GM21423 (cell line): ENCODE measurements at regions not wholly inside any gene's neighbourhood (a gene's known extent, or its start where the extent isn't known, plus 50 kb on each side); places are given as distances from the start of the nearest gene placed in this dataset.

Experiments used
- ATAC-seq: cut with Tn5 transposase; IDR thresholded peaks from one replicate; pipeline ENCODE4 v1.9.1; 2021; ENCODE audit warnings: mild to moderate bottlenecking, moderate library complexity; ENCODE audit not compliant: unreplicated experiment

DNA sequence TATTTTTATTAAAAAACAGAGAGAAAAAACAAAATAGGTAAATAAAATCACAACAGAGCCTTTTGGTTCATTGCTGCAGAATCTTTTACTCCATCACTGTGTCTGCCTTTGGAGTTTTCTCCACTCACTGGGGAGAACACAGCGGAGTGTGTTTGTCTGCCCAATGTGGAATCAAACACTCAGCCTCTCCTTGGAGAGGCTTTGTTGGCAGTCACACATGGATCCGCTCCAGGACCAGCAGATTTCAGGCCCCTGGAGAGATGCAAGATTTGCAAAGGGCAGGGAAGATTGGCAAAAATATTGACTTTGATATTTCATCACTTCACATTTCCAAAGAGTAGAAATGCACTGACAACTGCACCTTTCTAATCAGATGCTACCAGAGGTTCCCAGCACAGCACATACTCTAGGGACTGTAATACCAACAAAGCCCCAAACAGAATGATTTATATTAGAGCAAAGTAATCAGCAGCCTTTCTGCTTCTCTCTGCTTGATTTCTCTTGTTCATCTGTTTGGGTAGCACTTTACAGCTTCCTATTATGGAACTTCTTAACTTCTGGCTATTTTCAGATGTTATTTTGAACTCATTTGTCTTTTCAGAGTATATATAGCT, 1898.8 kb upstream of the PIK3C3 start:
- no peak for ATAC-seq

DNA sequence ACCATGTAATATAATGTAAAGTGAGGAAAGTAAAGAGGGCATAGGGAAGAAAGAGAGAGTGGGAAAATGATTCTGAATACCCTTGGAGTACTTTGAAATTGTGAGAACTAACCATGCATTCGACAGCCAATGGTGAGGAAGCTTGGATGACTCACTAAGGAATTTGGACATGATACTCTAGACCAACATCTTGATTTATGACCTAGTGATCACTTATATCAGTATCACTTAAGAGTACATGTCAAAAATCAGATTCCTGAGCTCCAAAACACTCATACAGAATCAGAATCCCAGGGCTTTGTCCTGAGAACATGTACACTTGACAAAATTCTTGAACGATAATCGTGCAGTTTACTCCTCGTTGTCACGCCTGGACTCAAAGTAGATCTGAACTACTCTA, 1899.8 kb upstream of the PIK3C3 start:
- no peak for ATAC-seq

DNA sequence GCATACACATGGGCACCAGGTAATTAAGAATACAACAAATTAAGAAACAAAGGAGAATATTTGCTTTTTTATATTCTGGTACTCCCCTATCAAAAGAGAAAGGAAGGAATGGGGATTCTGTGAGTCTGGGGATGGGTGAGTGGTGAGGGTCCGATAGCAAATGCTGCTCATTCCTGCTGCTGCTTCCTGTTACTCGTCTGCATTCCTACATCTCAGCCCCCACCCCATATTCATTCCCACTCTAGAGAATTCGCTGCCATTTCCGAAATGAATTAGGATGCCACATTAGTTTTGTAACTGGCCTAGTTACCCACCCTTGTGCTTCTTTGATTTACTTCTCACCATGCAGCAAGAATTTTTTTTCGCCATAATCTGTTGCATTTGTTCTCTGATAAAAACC, 1905.3 kb upstream of the PIK3C3 start:
- ATAC-seq: no peak

DNA sequence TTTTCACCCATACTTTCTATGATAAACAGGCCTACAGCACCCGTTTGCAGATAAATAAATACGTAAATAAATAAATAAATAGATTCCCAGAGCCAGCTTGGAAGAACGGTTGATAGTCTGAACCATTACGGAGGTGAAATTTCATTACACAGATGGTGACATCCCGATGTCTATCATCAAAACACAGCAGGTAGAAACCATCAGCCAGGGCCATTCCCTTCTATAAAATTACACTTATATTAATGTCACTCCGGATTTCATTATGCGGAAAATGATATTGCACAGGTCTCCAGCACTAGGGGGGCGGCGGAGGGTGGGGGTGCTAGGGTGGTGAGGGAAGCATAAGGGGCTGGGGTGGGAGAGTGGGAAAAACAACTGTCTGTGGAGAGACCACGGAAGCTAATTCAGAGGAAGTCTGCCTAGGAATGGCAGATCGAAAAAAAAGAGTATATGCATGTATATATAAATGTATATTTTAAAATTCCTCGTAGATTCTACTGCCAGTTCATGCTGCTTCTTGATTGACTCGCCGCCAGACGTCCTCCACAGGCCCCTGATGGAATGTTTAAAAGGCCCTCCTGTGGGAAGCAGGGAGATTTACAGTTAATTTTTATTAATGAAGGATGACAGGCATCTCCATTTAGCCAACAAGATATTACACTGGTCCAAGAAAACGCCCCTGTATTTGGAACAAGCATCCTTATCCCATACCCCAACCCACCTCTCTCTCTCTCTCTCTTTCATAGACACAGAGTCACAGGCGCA, 1906.0 kb upstream of the PIK3C3 start:
- ATAC-seq: no peak

DNA sequence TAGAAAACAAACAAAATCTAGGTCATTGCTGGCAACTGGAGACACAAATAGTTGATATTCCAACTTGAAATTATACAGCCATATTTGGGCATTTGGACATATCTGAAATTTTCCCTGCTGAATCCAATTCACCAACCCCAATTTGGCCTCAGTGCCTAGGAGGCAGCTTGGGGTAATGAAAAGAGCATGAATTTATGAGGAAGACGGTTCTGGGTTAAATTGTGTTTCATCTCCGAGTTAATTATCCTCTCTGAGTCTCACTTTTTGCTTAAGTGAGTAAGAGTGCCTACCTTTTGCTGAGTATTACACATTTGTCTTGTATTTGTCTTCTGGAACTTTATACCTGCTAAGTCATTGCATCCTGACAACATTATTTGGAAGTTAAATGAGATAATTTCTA, 1906.8 kb upstream of the PIK3C3 start:
- ATAC-seq: no peak

DNA sequence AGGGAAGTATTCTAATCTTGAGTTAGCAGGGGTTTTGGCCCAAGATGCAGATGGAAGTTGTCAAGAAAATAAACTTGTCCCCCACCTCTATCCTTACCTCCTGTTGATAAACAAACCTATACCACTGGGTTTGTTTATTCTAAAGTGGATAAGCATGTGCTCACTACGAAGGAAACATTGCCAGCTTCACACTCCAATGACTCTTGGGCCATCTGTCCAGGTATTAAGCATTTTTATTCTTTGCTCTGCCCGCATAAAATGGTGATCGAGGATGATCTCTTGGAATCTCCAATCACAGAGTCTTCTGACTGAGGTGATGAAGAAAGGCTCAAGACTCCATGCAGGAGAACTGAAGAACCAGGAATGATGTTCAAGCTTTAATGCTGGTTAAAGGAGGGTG, 1908.4 kb upstream of the PIK3C3 start:
- no peak for ATAC-seq

DNA sequence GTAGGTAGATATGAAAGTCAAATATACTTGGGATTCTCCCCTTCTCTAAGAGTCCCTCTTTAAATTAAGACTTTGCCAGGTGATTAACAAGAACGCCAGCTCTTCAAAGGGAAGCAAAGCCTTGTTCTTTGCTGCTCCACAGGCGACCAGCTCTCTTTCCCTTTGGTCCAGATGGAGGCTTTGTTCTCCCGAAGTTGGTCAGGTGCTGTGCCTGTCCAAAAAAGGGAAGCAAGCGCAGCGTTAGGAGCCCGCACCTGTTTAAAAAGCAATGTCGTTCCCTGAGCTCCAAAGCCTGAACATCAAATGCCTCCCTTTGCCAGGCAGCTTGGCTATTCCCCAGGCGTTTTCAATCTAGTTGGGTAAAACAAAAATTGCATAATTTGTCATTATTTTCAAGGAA, 1913.1 kb upstream of the PIK3C3 start:
- no peak for ATAC-seq

DNA sequence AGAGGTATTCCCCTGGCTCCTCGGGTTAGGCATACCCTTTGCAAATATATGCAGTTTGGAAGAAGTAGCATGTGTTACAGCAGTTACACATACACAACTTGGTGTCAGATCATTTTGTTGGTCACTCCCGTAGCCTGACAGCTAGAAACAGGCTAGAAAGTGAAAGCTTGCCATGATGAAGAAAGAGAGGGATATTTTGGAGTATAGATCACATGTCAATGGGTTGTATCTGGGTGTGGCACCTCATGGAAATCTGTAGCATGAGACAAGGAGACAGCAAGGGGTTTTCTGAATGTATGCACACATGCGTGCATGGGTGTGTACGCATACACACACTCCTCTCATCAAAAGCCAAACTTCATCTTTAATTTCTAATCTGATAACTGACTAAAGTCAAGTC, 1914.5 kb upstream of the PIK3C3 start:
- ATAC-seq: no peak

DNA sequence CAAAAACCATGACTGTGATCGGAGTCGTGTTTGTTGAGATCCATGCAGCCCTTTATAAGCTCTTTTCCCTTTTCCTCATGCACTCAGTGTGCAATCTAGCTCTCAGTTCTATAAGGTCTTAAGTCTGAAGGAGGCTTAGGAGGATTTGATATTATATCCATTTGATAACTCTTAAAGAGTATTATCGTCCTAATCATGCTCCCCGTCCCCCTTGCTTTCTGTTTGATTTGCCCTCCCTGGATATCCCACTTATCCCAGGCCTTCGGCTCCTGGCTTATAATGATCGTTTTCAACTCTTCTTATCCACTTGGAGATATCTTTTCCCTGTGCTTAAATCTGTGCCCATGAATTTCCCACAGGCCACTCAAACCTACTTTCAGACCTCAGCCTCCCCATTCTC, 1917.7 kb upstream of the PIK3C3 start:
- no peak for ATAC-seq

DNA sequence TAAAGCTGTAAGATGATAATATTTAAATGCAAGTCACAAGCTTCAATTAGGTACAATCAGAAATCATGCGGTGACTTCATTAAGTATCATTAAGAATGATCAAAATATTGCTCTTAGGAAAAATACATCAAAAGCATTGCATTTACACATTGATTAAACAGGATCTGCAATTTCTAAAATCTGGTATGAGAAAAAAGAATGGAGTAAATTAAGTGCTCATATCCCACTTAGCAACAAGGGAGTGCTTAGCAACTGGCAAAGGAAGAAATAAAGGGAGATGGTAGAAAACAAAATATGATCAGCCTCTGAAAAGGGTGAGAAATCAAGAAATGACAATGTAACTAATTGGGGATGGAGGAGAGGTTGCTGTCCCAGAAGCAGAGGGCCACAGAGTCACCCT, 1918.2 kb upstream of the PIK3C3 start:
- ATAC-seq: no peak

DNA sequence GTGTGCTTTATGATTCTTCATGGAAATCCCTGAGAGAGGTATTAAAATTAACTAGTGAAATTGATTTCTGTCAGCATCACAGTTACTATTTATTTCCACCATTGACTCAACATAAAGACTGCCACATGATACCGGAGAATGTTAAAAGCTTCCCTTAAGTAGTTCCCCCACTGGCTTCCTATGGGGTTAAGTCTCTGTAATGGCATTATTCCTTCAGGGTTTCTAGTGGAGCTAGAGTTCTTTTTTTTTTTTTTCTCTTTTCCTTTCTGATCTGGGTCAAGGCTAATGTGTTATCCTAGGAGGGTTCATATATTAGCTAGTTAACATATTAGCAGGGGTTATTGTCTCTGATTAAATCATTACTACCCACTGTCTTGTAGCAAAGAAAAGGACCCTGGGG, 1919.1 kb upstream of the PIK3C3 start:
- no peak for ATAC-seq

DNA sequence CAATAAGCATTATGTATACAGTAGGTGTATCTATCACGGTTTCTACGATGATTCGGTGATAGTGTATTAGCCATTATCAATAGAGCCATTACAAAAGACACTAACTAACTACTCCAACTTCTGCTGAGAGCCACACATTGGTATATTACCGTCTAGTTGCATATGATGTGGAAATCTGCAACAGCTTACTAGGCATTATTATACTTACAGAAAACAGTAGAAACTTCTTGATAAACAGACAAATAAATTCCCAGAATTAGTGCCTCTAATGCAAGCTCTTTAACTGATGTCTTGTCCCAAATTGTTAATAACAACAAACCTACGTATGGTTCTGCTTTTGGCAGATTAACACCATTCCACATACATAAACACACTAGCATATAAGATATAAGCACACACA, 1923.0 kb upstream of the PIK3C3 start:
- no peak for ATAC-seq

DNA sequence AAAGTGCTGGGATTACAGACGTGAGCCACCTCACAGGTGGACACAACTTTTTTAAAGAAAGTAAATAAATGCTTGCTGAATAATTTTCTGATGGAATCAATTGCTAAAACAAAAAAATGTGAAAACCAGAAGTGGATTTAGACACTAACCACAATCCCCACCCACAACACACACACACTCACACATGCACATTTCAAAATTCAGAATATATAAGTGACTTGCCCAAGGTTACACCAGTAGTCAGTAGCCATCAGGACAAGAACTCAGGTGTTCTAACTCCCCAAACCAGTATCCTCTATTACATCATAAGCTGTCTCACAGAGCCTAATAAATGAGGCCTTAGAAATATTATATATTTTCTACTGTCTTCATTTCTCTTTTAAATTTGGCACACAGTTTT, 1923.6 kb upstream of the PIK3C3 start:
- no peak for ATAC-seq

DNA sequence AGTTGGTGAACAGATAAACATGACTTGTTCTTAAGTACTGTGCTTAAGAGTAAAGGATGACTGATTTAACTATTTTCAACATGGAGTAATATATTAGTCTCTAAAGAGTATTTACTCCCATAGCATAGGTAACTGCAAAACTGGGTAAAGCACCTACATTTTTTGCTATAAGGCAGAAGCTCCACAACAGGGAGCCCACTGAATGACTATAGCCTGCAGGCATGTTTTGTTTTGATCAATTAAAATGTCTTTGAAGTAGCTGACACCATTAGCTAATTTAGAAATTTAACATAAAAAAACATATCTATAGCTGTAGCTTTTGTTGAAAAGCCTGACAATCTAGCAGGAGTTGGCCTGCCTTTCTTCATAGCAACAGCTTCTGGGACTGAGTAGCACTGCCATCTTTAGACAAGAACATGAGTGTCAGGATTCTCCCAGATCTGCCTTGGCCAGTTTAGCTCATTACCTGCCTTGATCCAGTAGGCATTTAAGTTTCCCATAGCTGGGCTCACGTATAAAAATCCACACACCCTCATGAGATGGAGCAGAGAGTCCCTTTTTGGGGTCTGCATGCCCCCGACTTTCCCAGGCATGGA, 1935.1 kb upstream of the PIK3C3 start:
- ATAC-seq: no peak

DNA sequence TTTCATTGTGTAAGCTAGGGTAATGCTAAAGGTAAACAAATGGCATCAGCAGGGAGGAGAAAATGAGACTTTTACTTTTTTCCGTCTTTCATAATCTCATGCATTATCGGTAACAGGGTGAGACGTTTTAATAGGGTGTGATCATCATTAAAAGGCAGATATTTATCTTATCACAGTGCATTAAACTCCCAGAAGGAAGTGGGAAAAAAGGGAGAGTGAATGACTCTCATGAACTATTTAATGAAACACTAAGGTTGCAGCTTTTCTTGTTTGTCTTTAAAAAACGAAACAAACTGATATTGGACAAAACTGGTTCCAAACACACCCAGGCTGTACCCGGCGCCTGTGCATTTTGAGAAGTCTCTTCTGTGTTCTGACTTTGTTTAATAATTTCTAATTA, 1936.8 kb upstream of the PIK3C3 start:
- ATAC-seq: no peak

DNA sequence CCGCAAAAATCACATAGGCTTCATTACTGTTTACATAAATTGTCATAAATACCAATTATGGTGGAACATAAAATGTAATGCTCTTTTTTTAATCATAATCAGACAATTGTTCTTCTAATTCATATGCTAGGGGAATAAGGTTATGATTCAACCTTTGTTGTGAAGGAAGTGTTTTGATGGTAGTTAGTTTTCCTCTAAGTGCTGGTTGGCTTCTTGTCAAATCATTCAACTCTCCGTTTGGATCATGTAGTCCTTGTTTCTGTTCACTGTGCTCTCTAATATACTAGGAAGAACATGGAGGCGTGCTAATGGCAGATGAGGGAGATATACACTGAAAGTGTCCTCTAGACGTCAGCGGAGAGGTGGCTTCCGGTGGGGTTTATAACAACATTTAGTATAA, 1938.0 kb upstream of the PIK3C3 start:
- no peak for ATAC-seq

DNA sequence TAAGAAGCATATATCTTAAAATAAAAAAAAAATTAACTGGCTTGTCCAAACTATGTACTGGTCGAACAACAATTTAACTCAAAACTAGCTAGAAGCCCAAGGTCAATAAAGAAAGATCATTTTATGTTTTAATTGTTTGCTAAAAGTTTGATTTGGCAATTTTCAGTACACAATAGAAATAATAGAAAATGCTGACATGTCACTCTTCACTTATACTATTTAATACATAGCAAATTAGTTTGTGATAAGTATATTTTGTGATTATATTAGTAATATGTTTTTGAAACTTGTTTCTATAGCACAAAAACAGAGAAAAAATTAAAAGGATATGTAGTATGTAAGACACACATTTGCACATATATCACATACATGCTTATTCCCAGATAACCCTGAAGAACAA, 1938.6 kb upstream of the PIK3C3 start:
- no peak for ATAC-seq

DNA sequence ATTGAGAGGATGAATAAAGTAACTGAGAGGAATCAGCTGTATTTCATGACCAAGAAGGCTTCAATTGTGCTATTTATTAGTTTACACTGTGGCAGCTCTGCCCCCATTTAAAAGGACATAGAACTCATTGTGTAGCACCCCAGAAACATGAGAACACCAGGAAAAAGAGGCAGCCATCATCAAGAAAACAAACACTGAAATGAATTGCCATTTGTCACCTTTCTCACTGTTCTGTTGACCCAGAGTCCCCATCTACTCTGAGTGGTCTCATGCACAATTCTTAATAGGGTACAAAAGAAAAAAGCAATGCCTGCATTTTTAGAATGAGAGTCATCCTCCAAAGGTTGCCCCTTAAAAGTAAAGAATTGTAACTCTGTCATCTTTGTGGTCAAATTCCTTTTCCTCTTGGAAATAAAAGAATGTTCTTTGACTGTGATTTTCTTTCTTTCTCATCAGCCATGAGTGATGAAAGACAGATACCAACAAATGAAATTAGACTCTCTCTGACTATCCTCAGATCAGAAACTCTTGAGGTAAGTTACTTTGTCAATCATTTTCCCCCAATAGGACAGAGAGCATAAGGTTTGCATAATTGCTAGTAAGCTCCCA, 1941.9 kb upstream of the PIK3C3 start:
- no peak for ATAC-seq

DNA sequence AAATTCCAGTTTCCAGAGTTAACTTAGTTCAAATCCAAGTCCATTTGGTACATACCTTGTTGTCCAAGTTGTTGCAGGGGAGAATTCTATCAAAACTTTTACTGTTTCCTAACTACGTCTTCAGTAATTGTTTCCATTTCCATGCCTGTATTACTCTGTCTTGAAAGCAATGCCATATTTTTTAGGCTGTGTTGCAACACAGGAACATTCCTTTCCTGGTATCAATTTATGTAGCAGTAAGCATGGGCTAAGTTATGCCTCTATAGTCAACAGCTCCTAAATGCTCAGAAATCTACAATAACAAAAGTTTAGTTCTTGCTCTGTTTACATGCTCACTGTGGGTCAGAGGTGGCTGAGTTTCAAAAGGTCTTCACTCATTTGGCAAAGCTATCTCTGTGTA, 1943.8 kb upstream of the PIK3C3 start:
- ATAC-seq: no peak

DNA sequence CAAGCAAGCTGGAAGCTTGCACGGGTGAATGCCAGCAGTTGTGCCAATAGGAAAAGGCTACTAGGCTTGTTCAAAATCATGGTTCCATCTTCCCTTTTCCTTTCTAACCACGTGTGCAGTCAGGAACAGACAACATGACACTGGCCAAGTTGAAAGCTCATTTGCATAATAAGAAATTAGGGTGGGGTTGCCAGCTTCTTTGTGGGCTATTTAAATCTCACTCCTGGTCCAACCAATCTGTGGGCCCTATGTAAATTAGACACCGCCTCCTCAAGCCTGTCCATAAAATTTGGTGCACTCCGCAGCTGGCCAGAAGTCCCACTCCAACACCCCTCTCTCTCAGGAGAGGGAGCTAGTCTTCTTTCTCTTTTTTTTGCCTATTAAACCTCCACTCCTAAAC, 1948.4 kb upstream of the PIK3C3 start:
- no peak for ATAC-seq

DNA sequence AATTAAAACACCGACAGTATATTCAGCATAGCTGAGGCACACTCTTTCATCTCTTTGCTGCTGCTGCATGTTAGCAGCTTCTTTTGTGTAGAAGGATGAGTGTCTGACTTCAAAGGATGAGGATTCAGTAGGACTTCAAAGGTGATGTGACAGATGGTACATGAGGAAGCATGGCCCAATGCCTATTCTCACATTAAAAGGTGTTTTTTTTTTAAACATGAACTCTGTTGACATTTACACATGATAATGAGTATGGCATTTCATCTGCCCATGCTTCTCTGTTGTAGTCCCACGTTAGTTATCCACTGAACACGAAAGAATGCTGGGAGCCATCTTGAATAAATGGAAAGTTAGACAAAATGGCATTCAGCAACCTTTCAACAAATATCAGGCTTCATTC, 1950.8 kb upstream of the PIK3C3 start:
- no peak for ATAC-seq

DNA sequence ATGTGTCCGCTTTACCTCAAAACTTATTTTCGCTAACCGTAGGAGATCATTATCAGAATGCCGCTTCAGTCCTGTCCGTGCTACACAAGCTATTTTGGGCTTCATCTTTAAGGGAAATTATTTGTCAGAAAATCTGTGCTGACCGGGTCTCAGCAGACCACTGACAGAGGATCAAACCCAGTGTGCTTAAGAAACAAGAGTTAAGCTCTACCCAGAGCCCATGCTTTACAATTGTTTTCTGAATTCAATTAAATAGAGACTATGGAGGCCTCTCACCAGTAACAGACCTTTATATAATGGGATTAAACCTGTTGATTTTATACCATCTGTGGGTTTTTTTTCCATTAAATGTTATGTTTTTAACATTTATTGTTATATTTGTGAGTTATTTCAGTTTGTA, 1956.7 kb upstream of the PIK3C3 start:
- no peak for ATAC-seq
